Hepatocyte (in vitro differentiated cells): ENCODE measurements at regions not wholly inside any gene's neighbourhood (a gene's known extent, or its start where the extent isn't known, plus 50 kb on each side); places are given as distances from the start of the nearest gene placed in this dataset.

Experiments used
- DNase-seq: peaks from one replicate; pipeline ENCODE4 v3.0.0-alpha.2; 2016; ENCODE audit warnings: low spot score
- H2AFZ ChIP-seq: fragments of 200-600 bp; sonication (generic); 2 replicates; pipeline ENCODE4 v1.6.0; 2016; ENCODE audit warnings: antibody characterized with exemption, mild to moderate bottlenecking
- H3K27ac ChIP-seq: fragments of 200-600 bp; sonication (generic); 2 replicates; pipeline ENCODE4 v1.5.1; 2016; ENCODE audit warnings: mild to moderate bottlenecking
- H3K27me3 ChIP-seq: fragments of 200-600 bp; sonication (generic); 2 replicates; pipeline ENCODE4 v1.6.1; 2016
- H3K36me3 ChIP-seq: fragments of 200-600 bp; sonication (generic); replicated peaks from 2 replicates; pipeline ENCODE4 v1.5.1; 2016; ENCODE audit warnings: low read depth; ENCODE audit not compliant: insufficient read depth
- H3K4me1 ChIP-seq: fragments of 200-600 bp; sonication (generic); 2 replicates; pipeline ENCODE4 v1.5.1; 2016; ENCODE audit warnings: mild to moderate bottlenecking, moderate library complexity; ENCODE audit not compliant: insufficient read depth
- H3K4me2 ChIP-seq: fragments of 200-600 bp; sonication (generic); 2 replicates; pipeline ENCODE4 v1.6.0; 2016
- H3K4me3 ChIP-seq: fragments of 200-600 bp; sonication (generic); 2 replicates; pipeline ENCODE4 v1.5.1; 2016; ENCODE audit warnings: mild to moderate bottlenecking
- H3K79me2 ChIP-seq: fragments of 200-600 bp; sonication (generic); 2 replicates; pipeline ENCODE4 v1.6.0; 2017; ENCODE audit warnings: mild to moderate bottlenecking
- H3K9me2 ChIP-seq: fragments of 200-600 bp; sonication (generic); replicated peaks from 2 replicates; pipeline ENCODE4 v1.6.0; 2017; ENCODE audit warnings: mild to moderate bottlenecking; ENCODE audit not compliant: insufficient read depth
- H3K9me3 ChIP-seq: fragments of 200-600 bp; sonication (generic); 2 replicates; pipeline ENCODE4 v1.5.1; 2016; ENCODE audit warnings: low read depth, mild to moderate bottlenecking
- H4K20me1 ChIP-seq: fragments of 200-600 bp; sonication (generic); 2 replicates; pipeline ENCODE4 v1.6.0; 2016; ENCODE audit warnings: mild to moderate bottlenecking; ENCODE audit not compliant: insufficient read depth, poor library complexity, severe bottlenecking
- EZH2 ChIP-seq: fragments of 200-600 bp; sonication (generic); IDR thresholded peaks from 2 replicates; pipeline ENCODE4 v1.6.1; 2016; ENCODE audit warnings: antibody characterized with exemption, mild to moderate bottlenecking, borderline replicate concordance
- EZH2phosphoT487 ChIP-seq: fragments of 200-600 bp; sonication (generic); IDR thresholded peaks from one replicate; pipeline ENCODE4 v1.6.1; 2018; ENCODE audit warnings: antibody characterized with exemption, mild to moderate bottlenecking, low read depth, moderate library complexity; ENCODE audit not compliant: unreplicated experiment, severe bottlenecking
- WGBS: methylation state at CpG from one replicate; pipeline ENCODE4 v1.1.6; 2016; ENCODE audit warnings: low lambda C conversion rate; ENCODE audit errors: missing lambda C conversion rate; 5-methylcytosine and 5-hydroxymethylcytosine counted together
- TF ChIP-seq, protein P1 (sequence below): fragments of 200-600 bp; sonication (generic); IDR thresholded peaks from 2 replicates; pipeline ENCODE4 v1.5.1; 2016; ENCODE audit warnings: antibody characterized with exemption, mild to moderate bottlenecking; ENCODE audit not compliant: poor library complexity

DNA sequence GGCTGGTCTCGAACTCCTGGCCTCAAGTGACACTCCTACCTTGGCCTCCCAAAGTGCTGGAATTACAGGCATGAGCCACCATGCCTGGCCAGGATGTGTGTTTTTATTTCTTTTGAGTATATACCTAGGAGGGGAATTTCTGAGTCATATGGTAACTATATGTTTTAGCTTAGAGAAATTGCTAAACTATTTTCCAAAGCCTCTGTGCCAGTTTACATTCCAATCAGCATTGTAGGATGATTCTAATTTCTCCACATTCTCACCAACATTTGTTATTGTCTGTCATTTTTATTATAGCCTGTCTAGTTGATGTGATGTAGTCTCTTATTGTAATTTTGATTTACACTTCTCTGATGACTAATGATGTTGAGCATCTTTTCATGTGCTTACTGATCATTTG lies 1576.0 kb downstream of the RPA4 start:
- no peaks in the 10 kb centered on the region for H3K79me2 ChIP-seq

DNA sequence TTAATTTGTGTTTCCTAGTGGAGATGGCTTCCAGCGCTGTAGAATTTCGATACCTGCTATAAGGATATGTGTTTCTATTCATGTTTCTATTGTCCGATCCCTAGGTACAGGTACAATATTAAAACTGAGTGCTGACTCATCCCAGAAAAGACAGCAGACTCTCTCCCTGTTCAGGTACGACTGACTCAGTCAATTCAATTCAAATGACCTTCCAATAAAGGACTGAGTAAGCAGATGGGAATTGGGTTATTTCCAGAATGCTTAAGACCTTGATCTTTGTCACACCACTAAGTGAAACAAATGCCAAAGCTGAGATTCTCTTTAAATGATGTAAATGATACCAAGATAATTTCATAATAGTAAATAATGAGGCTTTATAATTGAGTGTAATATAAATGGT lies 1596.9 kb downstream of the RPA4 start:
- Histone ChIP-seq H3K9me3 (no peaks in the 10 kb centered on the region), H3K36me3 (no peaks in the 10 kb centered on the region), H3K79me2 (no peaks in the 10 kb centered on the region), H3K27ac (no peak overlapping the region), H3K27me3 (no peaks in the 10 kb centered on the region), H3K4me1 (no peaks in the 10 kb centered on the region), H2AFZ (no peak overlapping the region), H3K9me2 (no peaks in the 10 kb centered on the region), H3K4me2 (no peak overlapping the region), H4K20me1 (no peaks in the 10 kb centered on the region), H3K4me3 (no peak overlapping the region)
- whole genome bisulfite sequencing, result 88% methylated on average over 4 of the region's 4 CpGs
- no peak for TF ChIP-seq EZH2phosphoT487
- TF ChIP-seq EZH2, result no peak
- TF ChIP-seq, protein P1, sequence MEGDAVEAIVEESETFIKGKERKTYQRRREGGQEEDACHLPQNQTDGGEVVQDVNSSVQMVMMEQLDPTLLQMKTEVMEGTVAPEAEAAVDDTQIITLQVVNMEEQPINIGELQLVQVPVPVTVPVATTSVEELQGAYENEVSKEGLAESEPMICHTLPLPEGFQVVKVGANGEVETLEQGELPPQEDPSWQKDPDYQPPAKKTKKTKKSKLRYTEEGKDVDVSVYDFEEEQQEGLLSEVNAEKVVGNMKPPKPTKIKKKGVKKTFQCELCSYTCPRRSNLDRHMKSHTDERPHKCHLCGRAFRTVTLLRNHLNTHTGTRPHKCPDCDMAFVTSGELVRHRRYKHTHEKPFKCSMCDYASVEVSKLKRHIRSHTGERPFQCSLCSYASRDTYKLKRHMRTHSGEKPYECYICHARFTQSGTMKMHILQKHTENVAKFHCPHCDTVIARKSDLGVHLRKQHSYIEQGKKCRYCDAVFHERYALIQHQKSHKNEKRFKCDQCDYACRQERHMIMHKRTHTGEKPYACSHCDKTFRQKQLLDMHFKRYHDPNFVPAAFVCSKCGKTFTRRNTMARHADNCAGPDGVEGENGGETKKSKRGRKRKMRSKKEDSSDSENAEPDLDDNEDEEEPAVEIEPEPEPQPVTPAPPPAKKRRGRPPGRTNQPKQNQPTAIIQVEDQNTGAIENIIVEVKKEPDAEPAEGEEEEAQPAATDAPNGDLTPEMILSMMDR, result no peak
- DNase-seq, result no peak

More for the DNA sequence above, 1576.0 kb downstream of the RPA4 start:
- no peaks in the 10 kb centered on the region for H3K4me1 ChIP-seq
- H3K9me3 ChIP-seq, result no peaks in the 10 kb centered on the region
- H3K36me3 ChIP-seq, result no peaks in the 10 kb centered on the region
- no peak for DNase-seq
- no peaks in the 10 kb centered on the region for H4K20me1 ChIP-seq
- H3K9me2 ChIP-seq, result no peaks in the 10 kb centered on the region
- H3K4me3 ChIP-seq, result no peak overlapping the region
- H3K27me3 ChIP-seq, result no peaks in the 10 kb centered on the region
- no peak overlapping the region for H3K4me2 ChIP-seq
- 100% methylated on average over 1 of the region's 1 CpG for WGBS
- TF ChIP-seq EZH2phosphoT487, result no peak
- TF ChIP-seq, protein P1, result no peak
- H2AFZ ChIP-seq, result no peak overlapping the region
- no peak overlapping the region for H3K27ac ChIP-seq

DNA sequence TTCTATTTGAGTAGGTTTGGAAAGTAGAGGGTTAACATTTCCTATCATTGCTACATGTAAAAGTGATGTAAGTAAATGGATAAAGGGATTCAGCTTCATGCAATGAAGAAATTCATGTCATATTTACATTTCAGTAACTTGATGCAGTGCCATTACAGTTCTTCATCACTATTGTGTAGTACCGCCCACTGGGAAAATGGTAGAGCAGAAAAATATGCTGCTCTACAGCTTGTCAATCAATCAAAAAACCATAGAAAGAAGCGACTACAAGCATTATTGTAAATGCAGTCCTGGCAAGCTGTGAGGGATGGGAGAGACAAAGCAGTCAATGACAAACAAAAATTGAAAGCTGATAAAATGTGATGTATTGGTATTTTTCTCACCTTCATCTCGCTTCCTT lies 1597.9 kb downstream of the RPA4 start:
- H4K20me1 ChIP-seq, result no peaks in the 10 kb centered on the region
- no peak overlapping the region for H3K27ac ChIP-seq
- no peaks in the 10 kb centered on the region for H3K9me2 ChIP-seq
- H3K4me1 ChIP-seq, result no peaks in the 10 kb centered on the region
- no peak overlapping the region for H2AFZ ChIP-seq
- H3K27me3 ChIP-seq, result no peaks in the 10 kb centered on the region
- TF ChIP-seq, protein P1, result no peak
- TF ChIP-seq EZH2, result no peak
- TF ChIP-seq EZH2phosphoT487, result no peak
- H3K79me2 ChIP-seq, result no peaks in the 10 kb centered on the region
- WGBS, result 83% methylated on average over 3 of the region's 3 CpGs
- DNase-seq, result no peak
- H3K4me2 ChIP-seq, result no peak overlapping the region
- no peaks in the 10 kb centered on the region for H3K36me3 ChIP-seq
- H3K4me3 ChIP-seq, result no peak overlapping the region
- no peaks in the 10 kb centered on the region for H3K9me3 ChIP-seq

- no peaks in the 10 kb centered on the region for H3K4me1 ChIP-seq
- no peaks in the 10 kb centered on the region for H3K79me2 ChIP-seq
- H3K36me3 ChIP-seq, result no peaks in the 10 kb centered on the region
- no peak overlapping the region for H3K27ac ChIP-seq
- DNase-seq, result no peak
- TF ChIP-seq EZH2, result no peak
- no peak for TF ChIP-seq EZH2phosphoT487
- TF ChIP-seq, protein P1, result no peak
- no peaks in the 10 kb centered on the region for H4K20me1 ChIP-seq
- H2AFZ ChIP-seq, result no peak overlapping the region
- H3K4me3 ChIP-seq, result no peak overlapping the region
- H3K9me2 ChIP-seq, result no peaks in the 10 kb centered on the region
- no peaks in the 10 kb centered on the region for H3K9me3 ChIP-seq
- no peak overlapping the region for H3K4me2 ChIP-seq
- H3K27me3 ChIP-seq, result no peaks in the 10 kb centered on the region
- WGBS, result 80% methylated on average over 1 of the region's 1 CpG
Measured at GRCh38 chrX:98490670-98491069, 1607.0 kb downstream of the RPA4 start.
